Keratinocyte (primary cell): ENCODE measurements at regions not wholly inside any gene's neighbourhood (a gene's known extent, or its start where the extent isn't known, plus 50 kb on each side); places are given as distances from the start of the nearest gene placed in this dataset.

Experiments used
- DNase-seq: peaks from one replicate; pipeline ENCODE4 v3.0.0-alpha.2; 2011; ENCODE audit warnings: low read depth, missing footprints, low spot score
- FAIRE-seq: peaks from 2 replicates; lab custom pipeline; 2011; peaks lifted over from hg19 to GRCh38; lab: Jason Lieb, UNC
- H2AFZ ChIP-seq: 2 replicates; pipeline ENCODE4 v1.6.0; 2012; ENCODE audit warnings: low read length, control low read depth, inconsistent platforms; ENCODE audit not compliant: control insufficient read depth
- H3K27ac ChIP-seq: 2 replicates; pipeline ENCODE4 v1.5.1; 2011; ENCODE audit warnings: low read length; ENCODE audit not compliant: control insufficient read depth, insufficient read depth
- H3K27me3 ChIP-seq: 3 replicates; pipeline ENCODE4 v1.6.0; 2011; ENCODE audit warnings: low read length; ENCODE audit not compliant: control insufficient read depth, insufficient read depth; ENCODE audit errors: extremely low read depth
- H3K36me3 ChIP-seq, 2 experiments: 2 replicates in 1 of 2; 3 replicates in 1 of 2; pipeline ENCODE4 v1.5.1; 2011; ENCODE audit warnings: low read length in 2 of 2, mild to moderate bottlenecking in 1 of 2; ENCODE audit not compliant: control insufficient read depth in 2 of 2, insufficient read depth in 2 of 2; ENCODE audit errors: extremely low read depth in 1 of 2
- H3K4me1 ChIP-seq: 3 replicates; pipeline ENCODE4 v1.5.1; 2011; ENCODE audit warnings: low read length; ENCODE audit not compliant: control insufficient read depth, insufficient read depth; ENCODE audit errors: extremely low read depth
- H3K4me2 ChIP-seq: 3 replicates; pipeline ENCODE4 v1.6.0; 2011; ENCODE audit warnings: low read depth, low read length; ENCODE audit not compliant: control insufficient read depth, insufficient read depth; ENCODE audit errors: extremely low read depth
- H3K4me3 ChIP-seq, 3 experiments: fragments of 200-600 bp in 1 of 3; sonication (generic) in 1 of 3; 2 replicates in 2 of 3; 3 replicates in 1 of 3; pipeline ENCODE4 v1.5.1; 2011 to 2016; ENCODE audit warnings: low read length in 3 of 3, mild to moderate bottlenecking in 3 of 3, control low read depth in 2 of 3, inconsistent platforms in 1 of 3, low read depth in 1 of 3, mixed read lengths in 1 of 3, mixed run types in 1 of 3, moderate library complexity in 1 of 3; ENCODE audit not compliant: control insufficient read depth in 2 of 3, insufficient read depth in 2 of 3; ENCODE audit errors: extremely low read depth in 1 of 3
- H3K79me2 ChIP-seq: 2 replicates; pipeline ENCODE4 v1.6.0; 2012; ENCODE audit warnings: low read length; ENCODE audit not compliant: control insufficient read depth, insufficient read depth
- H3K9ac ChIP-seq: 3 replicates; pipeline ENCODE4 v1.6.0; 2011; ENCODE audit warnings: low read length; ENCODE audit not compliant: control insufficient read depth, insufficient read depth; ENCODE audit errors: extremely low read depth
- H3K9me1 ChIP-seq: 3 replicates; pipeline ENCODE4 v1.6.0; 2011; ENCODE audit warnings: low read length; ENCODE audit not compliant: control insufficient read depth, insufficient read depth; ENCODE audit errors: extremely low read depth
- H3K9me3 ChIP-seq: 2 replicates; pipeline ENCODE4 v1.5.1; 2012; ENCODE audit warnings: low read depth, low read length; ENCODE audit not compliant: control insufficient read depth
- H4K20me1 ChIP-seq: 3 replicates; pipeline ENCODE4 v1.6.0; 2011; ENCODE audit warnings: low read length; ENCODE audit not compliant: control insufficient read depth, insufficient read depth; ENCODE audit errors: extremely low read depth
- CTCF ChIP-seq, 3 experiments: IDR thresholded peaks in 1 of 3; conservative IDR thresholded peaks in 1 of 3; optimal IDR thresholded peaks in 1 of 3; 2 replicates in 2 of 3; 3 replicates in 1 of 3; pipeline versions ENCODE3 to v1.5.1; 2011; ENCODE audit warnings: low read length in 3 of 3, mild to moderate bottlenecking in 3 of 3, moderate library complexity in 2 of 3, control low read depth in 1 of 3, inconsistent platforms in 1 of 3; ENCODE audit not compliant: insufficient read depth in 2 of 3; ENCODE audit errors: extremely low read depth in 1 of 3
- EZH2 ChIP-seq: IDR thresholded peaks from one replicate; pipeline ENCODE4 v1.6.1; 2012; ENCODE audit warnings: inconsistent platforms, mild to moderate bottlenecking, low read length, moderate library complexity
- dilution Hi-C: fragments of 300-500 bp; cut with MboI; formaldehyde crosslinking; loops from one replicate; pipeline ENCODE4 v1.7.0; 2020; ENCODE audit warnings: low sequenced_read_pairs; ENCODE audit not compliant: extremely low pct_ligation_motif_present

- Histone ChIP-seq H3K36me3 (no peaks in the 10 kb centered on the region), H3K4me1 (no peaks in the 10 kb centered on the region), H4K20me1 (no peaks in the 10 kb centered on the region), H3K4me3 (no peak overlapping the region), H3K9me1 (no peaks in the 10 kb centered on the region), H3K79me2 (no peaks in the 10 kb centered on the region), H3K27ac (no peak overlapping the region), H3K4me2 (no peak overlapping the region), H2AFZ (no peak overlapping the region), H3K9ac (no peak overlapping the region), H3K27me3 (no peaks in the 10 kb centered on the region), H3K9me3 (no peaks in the 10 kb centered on the region)
- dilution Hi-C loops = no loop called here
- DNase-seq (no peak), FAIRE-seq (no peak)
- TF ChIP-seq CTCF (optimal IDR thresholded peaks at IDR 0.05 in 1 of 3, IDR thresholded peaks at IDR 0.05 in 1 of 3, conservative IDR thresholded peaks at IDR 0.05 in 1 of 3; ENCODE audit: extremely low read depth in 1 of 3, insufficient read depth in 2 of 3, low read length in 3 of 3) = no peak
- TF ChIP-seq EZH2 = no peak
Observed at GRCh38 chr3:76938962-76939361, 100.9 kb upstream of the ROBO2 start.

DNA sequence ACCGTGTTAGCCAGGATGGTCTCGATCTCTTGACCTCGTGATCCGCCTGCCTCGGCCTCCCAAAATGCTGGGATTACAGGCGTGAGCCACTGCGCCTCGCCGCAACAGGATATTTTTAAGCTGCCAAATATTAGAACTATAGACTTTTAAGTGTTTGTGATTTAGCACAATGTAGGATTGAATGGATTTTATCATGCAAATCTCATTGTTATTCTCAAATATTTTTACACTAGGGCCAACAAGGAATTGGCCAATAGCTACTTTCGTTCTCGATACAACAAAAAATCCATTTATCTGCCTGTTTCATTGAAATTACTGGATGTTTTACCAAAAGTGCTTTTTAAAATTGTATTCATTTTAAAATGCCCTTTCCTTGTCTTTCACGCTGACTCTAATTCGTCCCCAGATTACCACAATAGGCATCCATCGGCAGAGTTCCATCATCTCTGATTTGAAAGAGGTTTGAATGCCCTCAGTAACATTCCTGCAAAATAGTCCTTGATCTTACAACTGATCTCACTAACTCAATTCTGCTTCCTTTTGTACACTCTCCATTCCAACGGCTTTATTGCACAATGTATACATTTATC, 99.6 kb upstream of the ROBO2 start:
- dilution Hi-C loops = no loop called here
- no peak for FAIRE-seq

More for the DNA sequence above, 99.6 kb upstream of the ROBO2 start:
- Histone ChIP-seq H3K9me3 (no peaks in the 10 kb centered on the region), H3K4me1 (no peaks in the 10 kb centered on the region), H3K4me3 (no peak overlapping the region), H3K27me3 (no peaks in the 10 kb centered on the region), H3K36me3 (no peaks in the 10 kb centered on the region), H3K79me2 (no peaks in the 10 kb centered on the region), H3K9me1 (no peaks in the 10 kb centered on the region), H3K4me2 (no peak overlapping the region), H4K20me1 (no peaks in the 10 kb centered on the region), H3K9ac (no peak overlapping the region), H3K27ac (no peak overlapping the region), H2AFZ (no peak overlapping the region)
- no peak for DNase-seq
- TF ChIP-seq CTCF (optimal IDR thresholded peaks at IDR 0.05 in 1 of 3, IDR thresholded peaks at IDR 0.05 in 1 of 3, conservative IDR thresholded peaks at IDR 0.05 in 1 of 3; ENCODE audit: extremely low read depth in 1 of 3, insufficient read depth in 2 of 3, low read length in 3 of 3) (no peak), EZH2 (no peak)
